ENCODE measurements at regions not wholly inside any gene's neighbourhood (a gene's known extent, or its start where the extent isn't known, plus 50 kb on each side); places are given as distances from the start of the nearest gene placed in this dataset.

GRCh38 chr2:152942940-152943440 is 224.6 kb downstream of the ARL6IP6 start:
- POLR2A ChIA-PET: no interaction called here
- Histone ChIP-seq H3K27me3 (ENCODE audit: insufficient read depth, low read length) (no peaks in the 10 kb centered on the region), H3K4me2 (ENCODE audit: low read length) (no peak overlapping the region), H3K4me3 (replicated peaks in 1 of 2; ENCODE audit: low read depth in 1 of 2, low read length in 2 of 2) (no peak overlapping the region), H3K9me3 (ENCODE audit: control insufficient read depth in 1 of 2, insufficient read depth in 1 of 2, low read depth in 1 of 2, low read length in 2 of 2) (no peaks in the 10 kb centered on the region), H3K27ac (ENCODE audit: low read depth, low read length) (no peak overlapping the region), H3K36me3 (ENCODE audit: control insufficient read depth in 1 of 2, insufficient read depth in 2 of 2, low read length in 2 of 2) (no peaks in the 10 kb centered on the region), H3K9ac (ENCODE audit: low read length) (no peak overlapping the region), H3K4me1 (ENCODE audit: control insufficient read depth in 1 of 2, insufficient read depth in 2 of 2, low read length in 2 of 2) (no peaks in the 10 kb centered on the region), H2AFZ (ENCODE audit: low read depth, low read length, poor library complexity, severe bottlenecking) (no peak overlapping the region), H4K20me1 (ENCODE audit: insufficient read depth) (no peaks in the 10 kb centered on the region), H3K79me2 (ENCODE audit: insufficient read depth, low read length) (no peaks in the 10 kb centered on the region), H3K9me2 (ENCODE audit: insufficient read depth) (no peaks in the 10 kb centered on the region)
- TF ChIP-seq YY1 (IDR thresholded peaks at IDR 0.05; ENCODE audit: extremely low read depth, insufficient replicate concordance, low read depth, low read length): no peak
- TF ChIP-seq ZFX (IDR thresholded peaks at IDR 0.05): no peak
- no peak for TF ChIP-seq JUND (IDR thresholded peaks at IDR 0.05)
- TF ChIP-seq POLR2AphosphoS5 (IDR thresholded peaks at IDR 0.05; ENCODE audit: low read depth, low read length): no peak
- TF ChIP-seq SRF (IDR thresholded peaks at IDR 0.05; ENCODE audit: low read depth): no peak
- no peak for TF ChIP-seq POLR2A (IDR thresholded peaks at IDR 0.05; ENCODE audit: borderline replicate concordance, extremely low read depth, insufficient read depth, insufficient read length)
- no peak for TF ChIP-seq MAX (IDR thresholded peaks at IDR 0.05)
- TF ChIP-seq TCF7L2 (IDR thresholded peaks at IDR 0.05; ENCODE audit: borderline replicate concordance, extremely low read depth, insufficient read depth, insufficient read length): no peak
- CTCF ChIA-PET: no interaction called here
- intact Hi-C loops (cut with micrococcal nuclease): no loop called here
- ATAC-seq: no peak
- BruUV-seq (replicated peaks): no TSS peak
- no peak for DNase-seq (ENCODE audit: low read depth, low spot score)
- RAD21 ChIA-PET (ENCODE audit: low non-redundant PET in 1 of 2, low total read pairs in 2 of 2, uncharacterized antibody in 2 of 2, unreplicated experiment in 2 of 2): no interaction called here

GRCh38 chr2:152930501-152930900 is 212.1 kb downstream of the ARL6IP6 start:
- no peak overlapping the region for H3K4me2 ChIP-seq (ENCODE audit: low read length)
- no peak overlapping the region for H3K27ac ChIP-seq (ENCODE audit: low read depth, low read length)
- no TSS peak for BruUV-seq (replicated peaks)
- no peaks in the 10 kb centered on the region for H3K9me3 ChIP-seq (ENCODE audit: control insufficient read depth in 1 of 2, insufficient read depth in 1 of 2, low read depth in 1 of 2, low read length in 2 of 2)
- ChIA-PET CTCF (no interaction called here), RAD21 (ENCODE audit: low non-redundant PET in 1 of 2, low total read pairs in 2 of 2, uncharacterized antibody in 2 of 2, unreplicated experiment in 2 of 2) (no interaction called here), POLR2A (no interaction called here)
- H3K4me1 ChIP-seq (ENCODE audit: control insufficient read depth in 1 of 2, insufficient read depth in 2 of 2, low read length in 2 of 2): peaks cover 0 to 7% of the 10 kb centered on the region in 2 experiments; a peak in 1 of 4 replicates
- no peak overlapping the region for H2AFZ ChIP-seq (ENCODE audit: low read depth, low read length, poor library complexity, severe bottlenecking)
- no peaks in the 10 kb centered on the region for H3K36me3 ChIP-seq (ENCODE audit: control insufficient read depth in 1 of 2, insufficient read depth in 2 of 2, low read length in 2 of 2)
- H3K4me3 ChIP-seq (replicated peaks in 1 of 2; ENCODE audit: low read depth in 1 of 2, low read length in 2 of 2): no peak overlapping the region
- ATAC-seq: no peak
- no peak overlapping the region for H3K9ac ChIP-seq (ENCODE audit: low read length)
- no peaks in the 10 kb centered on the region for H3K27me3 ChIP-seq (ENCODE audit: insufficient read depth, low read length)
- H3K79me2 ChIP-seq (ENCODE audit: insufficient read depth, low read length): no peaks in the 10 kb centered on the region
- no peak for DNase-seq (ENCODE audit: low read depth, low spot score)
- H3K9me2 ChIP-seq (ENCODE audit: insufficient read depth): no peaks in the 10 kb centered on the region
- intact Hi-C loops (cut with micrococcal nuclease): no loop called here
- H4K20me1 ChIP-seq (ENCODE audit: insufficient read depth): no peaks in the 10 kb centered on the region
- no peak for TF ChIP-seq MAX (IDR thresholded peaks at IDR 0.05)
- TF ChIP-seq POLR2AphosphoS5 (IDR thresholded peaks at IDR 0.05; ENCODE audit: low read depth, low read length): no peak
- no peak for TF ChIP-seq ZFX (IDR thresholded peaks at IDR 0.05)
- no peak for TF ChIP-seq FOSL1 (IDR thresholded peaks at IDR 0.05; ENCODE audit: low read depth)
- TF ChIP-seq ZNF274 (IDR thresholded peaks at IDR 0.05; ENCODE audit: low read depth, low read length): no peak
- TF ChIP-seq EZH2 (IDR thresholded peaks at IDR 0.05): no peak
- no peak for TF ChIP-seq EGR1 (IDR thresholded peaks at IDR 0.05; ENCODE audit: low read depth)
- TF ChIP-seq ATF3 (IDR thresholded peaks at IDR 0.05): no peak
- no peak for TF ChIP-seq POLR2A (IDR thresholded peaks at IDR 0.05; ENCODE audit: borderline replicate concordance, extremely low read depth, insufficient read depth, insufficient read length)
- TF ChIP-seq SIN3A (IDR thresholded peaks at IDR 0.05; ENCODE audit: low read depth): no peak
- no peak for TF ChIP-seq JUND (IDR thresholded peaks at IDR 0.05)
- no peak for TF ChIP-seq TCF7L2 (IDR thresholded peaks at IDR 0.05; ENCODE audit: borderline replicate concordance, extremely low read depth, insufficient read depth, insufficient read length)
- TF ChIP-seq REST (IDR thresholded peaks at IDR 0.05; ENCODE audit: low read depth): no peak
- no peak for TF ChIP-seq EZH2phosphoT487 (IDR thresholded peaks at IDR 0.05; ENCODE audit: borderline replicate concordance)
- TF ChIP-seq YY1 (IDR thresholded peaks at IDR 0.05; ENCODE audit: extremely low read depth, insufficient replicate concordance, low read depth, low read length): no peak

Data from HCT116 (cell line).